Epidermal melanocyte (primary cell): ENCODE measurements at regions not wholly inside any gene's neighbourhood (a gene's known extent, or its start where the extent isn't known, plus 50 kb on each side); places are given as distances from the start of the nearest gene placed in this dataset.

Experiments used
- DNase-seq: peaks from one replicate; pipeline ENCODE4 v3.0.0; 2011; ENCODE audit warnings: low spot score; ENCODE audit not compliant: insufficient read length

DNA sequence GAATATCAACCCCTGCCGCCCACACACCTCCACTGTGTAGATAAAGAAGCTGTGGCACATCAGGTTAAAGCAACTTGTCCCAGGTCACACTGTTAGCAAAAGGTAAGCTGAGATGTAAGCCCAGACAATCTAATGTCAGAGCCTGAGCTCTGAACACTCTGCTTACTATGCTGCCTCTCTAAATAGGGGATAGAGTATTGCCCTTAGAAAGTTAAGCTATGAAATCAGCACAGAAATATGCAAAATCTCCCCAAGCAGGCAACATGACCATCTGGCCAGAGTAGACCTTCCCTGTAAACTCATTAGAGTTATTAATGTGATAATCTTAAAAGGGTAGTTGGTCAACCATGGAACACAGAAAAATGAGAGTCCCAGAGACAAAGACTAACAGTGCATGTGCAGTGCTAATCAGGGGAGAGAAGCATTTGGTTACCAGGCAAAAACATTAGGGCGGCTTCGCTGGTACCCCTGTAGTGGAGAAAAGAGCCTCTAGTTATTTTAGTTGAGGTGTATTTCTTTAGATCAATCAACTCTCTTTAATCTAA is 171.0 kb downstream of the BTG1 start:
- DNase-seq: no peak

DNA sequence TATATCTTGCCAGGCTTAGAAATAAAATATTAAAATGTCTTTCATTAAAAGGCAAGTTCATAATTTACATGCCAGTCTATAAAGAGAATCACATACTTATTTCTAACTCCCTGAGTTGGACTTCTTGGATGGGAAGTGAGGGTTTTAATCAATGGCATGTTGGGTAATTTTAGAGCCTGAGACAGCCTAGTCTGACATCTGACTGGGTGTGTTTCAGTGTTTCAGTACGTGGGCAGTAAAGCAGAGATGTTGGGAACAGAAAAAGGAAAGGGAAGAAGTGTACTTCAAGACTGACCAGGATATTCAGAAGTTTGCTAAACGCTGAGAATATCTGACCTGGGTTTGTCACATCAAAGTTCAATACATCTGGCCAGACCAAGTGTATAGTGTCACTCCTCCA is 171.8 kb downstream of the BTG1 start:
- no peak for DNase-seq

DNA sequence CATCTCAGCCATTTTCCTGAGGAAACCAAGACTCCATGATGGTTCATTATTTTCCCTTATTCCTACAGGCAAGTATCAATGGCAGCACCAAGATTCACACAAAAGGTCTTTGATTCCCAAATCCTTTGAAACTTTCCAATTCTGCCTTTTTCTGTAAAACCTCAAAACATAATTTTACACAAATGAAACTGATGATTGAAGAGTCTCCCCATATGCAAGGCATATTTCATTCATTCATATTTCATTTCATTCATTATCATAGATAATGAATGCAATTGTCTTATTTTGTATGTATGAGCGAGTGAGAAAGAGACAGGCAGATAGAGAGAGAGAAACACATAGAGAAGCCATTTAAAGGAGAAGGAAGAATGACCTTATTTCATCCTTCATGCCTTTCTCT is 172.8 kb downstream of the BTG1 start:
- DNase-seq: peak; percentile 55

DNA sequence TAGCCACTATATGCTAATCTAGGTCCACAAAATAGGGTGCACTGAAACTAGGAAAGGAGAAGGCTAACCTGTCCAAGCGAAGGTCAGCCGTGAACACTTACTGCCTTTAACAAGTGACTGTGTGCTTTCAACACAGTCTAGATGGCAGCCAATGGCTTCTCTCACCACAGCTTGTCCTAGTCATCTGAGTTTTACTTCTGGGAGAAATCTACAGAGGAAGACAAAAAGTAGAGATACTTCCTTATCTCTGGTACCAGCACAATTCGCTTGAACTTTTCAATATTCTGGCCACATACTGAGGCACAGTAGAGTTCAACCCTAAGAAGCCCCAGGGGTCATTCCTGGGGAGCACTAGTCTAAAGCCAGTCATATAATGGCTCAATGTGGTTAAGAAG is 176.9 kb downstream of the BTG1 start:
- DNase-seq: no peak

DNA sequence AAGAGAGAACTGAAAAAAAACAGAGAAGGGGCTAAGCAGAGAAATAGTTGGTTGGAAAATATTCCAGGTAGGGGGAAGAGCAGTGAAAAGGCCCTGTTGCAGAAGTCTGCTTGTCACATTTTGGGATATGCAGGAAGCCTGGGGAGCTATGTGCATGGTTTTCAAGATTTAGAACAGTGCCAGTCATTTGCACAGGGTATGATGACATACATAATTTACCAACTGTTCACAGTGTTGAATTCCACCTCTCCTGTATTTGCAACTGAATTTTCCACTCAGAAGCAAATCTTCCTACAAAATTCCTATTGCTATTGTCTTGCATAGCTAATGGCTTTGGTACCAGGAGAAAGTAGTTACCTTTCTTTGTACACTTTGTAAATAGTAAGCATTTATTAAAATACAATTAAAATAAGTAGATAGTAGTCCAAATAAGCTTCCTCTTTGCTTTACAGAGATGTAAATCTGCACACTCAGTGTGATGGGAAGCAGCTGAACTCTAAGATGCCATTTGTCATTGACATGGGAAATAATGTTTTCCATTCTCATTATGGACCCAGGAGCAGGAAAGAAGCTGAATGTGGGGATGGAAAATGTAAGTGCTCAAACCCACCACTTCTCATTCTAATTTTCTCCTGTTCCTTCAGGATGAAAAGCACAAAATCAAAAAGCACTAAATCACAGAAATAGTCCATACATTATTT is 177.4 kb downstream of the BTG1 start:
- no peak for DNase-seq

DNA sequence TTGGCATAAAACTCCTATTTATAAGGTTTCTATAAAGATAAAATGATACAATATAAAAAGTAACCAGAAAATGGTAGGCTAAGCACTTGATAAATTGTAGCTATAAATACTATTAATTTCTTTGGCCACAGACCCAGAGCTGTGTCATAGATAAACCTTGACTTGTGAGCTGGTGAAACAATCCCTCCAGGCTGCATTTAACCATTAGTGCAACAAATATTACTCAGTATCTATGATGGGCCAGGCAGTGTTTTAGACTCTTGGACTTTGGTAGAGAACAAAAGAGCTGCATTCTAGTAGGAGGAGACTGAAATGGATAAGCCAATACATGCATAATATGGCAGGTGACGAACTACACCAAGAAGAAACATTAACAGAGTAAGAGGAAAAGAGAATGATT is 178.1 kb downstream of the BTG1 start:
- no peak for DNase-seq

DNA sequence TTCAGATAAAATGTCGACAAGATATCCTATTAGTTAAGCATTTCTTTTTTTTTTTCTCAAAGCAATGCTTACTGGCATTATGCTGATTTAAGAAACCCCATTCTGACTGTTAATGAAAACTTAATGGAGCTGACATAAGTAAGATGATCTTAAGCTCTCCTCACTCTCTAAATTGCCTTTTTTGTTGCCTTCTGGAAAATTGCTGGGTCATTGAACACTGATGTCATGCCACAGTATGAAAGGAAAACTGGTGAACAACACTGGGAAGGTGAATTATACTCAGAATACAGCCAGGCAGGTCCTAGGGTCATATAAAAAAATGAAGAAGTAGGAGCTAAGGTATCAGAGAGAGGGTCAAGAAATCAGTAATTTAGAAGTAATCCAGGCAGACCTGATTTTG is 179.9 kb downstream of the BTG1 start:
- no peak for DNase-seq

DNA sequence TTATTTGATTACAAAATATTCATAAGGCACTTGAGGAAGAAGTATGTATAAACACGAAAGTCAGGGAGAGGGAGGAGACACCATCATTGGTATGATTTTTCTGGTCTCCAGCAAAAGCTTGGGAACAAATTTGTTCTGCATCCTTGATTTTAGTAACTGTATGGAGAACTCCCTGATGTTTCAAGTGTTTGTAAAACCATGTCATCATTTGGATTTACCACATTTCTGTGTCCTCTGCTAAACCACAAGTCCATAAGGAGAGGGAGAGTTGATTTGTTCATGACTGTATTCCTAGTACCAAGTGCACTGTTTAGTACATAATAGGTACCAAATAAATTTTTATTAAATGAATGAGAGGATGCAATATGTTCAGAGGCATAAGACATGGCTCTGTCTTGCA is 181.1 kb downstream of the BTG1 start:
- DNase-seq: no peak

DNA sequence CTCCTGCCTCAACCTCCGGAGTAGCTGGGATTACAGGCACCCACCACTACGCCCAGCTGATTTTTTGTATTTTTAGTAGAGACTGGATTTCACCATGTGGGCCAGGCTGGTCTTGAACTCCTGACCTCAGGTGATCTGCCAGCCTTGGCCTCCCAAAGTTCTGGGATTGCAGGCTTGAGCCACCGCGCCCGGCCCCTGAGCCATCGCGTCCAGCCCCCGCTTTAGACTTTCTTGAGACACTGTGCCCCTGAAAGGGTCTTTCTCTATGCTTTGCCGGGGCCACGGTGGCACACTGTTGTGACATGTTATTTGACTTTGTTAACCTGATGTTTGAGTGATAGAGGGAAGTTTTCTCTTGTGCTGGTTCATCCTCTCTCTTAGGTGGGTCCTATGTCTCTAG is 186.4 kb downstream of the BTG1 start:
- no peak for DNase-seq

DNA sequence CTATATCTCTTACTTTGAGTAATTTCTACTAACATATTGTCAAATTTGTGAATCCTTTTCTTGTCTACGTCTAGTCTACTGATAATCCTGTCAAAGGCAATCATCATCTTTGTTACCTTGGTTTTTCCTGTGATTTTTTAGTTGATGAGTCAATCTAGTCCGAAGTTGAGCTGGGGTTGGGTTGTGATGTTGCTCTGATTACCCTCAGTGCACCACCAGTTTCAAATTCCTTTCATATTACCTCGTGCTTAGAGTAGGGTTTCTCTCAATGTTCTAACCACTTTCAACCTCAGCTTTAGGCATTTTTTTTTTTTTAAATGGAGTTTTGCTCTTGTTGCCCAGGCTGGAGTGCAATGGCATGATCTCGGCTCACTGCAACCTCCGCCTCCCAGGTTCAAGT is 186.8 kb downstream of the BTG1 start:
- DNase-seq: no peak

DNA sequence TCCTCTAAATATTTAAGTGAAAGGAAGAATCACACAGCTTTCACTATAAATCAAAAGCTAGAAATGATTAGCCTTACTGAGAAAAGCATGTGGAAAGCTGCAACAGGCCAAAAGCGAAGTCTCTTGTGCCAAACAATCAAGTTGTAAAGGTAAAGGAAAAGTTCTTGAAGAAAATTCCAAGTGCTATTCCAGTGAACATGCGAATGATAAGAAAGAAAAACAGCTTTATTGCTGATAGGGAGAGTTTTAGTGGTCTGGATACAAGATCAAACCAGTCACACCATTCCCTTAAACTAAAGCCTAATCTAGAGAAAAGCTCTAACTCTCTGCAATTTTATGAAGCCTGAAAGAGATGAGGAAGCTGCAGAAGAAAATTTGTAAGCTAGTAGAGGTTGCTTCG is 190.9 kb downstream of the BTG1 start:
- DNase-seq: no peak

DNA sequence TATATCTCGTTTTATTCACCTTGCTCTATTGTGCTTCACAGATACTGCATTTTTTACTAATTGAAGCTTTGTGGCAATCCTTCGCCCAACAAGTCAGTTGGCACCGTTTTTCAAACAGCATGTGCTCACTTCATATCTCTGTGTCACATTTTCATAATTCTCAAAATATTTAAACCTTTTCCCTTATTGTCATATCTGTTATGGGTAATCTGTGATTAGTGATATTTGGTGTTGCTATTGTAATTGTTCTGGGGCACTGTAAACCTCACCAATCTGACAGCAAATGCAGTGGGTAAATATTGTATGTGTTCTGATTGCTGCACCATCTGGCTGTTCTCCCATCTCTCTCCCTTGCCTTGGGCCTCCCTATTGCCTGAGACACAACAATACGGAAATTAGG is 191.3 kb downstream of the BTG1 start:
- DNase-seq: no peak

DNA sequence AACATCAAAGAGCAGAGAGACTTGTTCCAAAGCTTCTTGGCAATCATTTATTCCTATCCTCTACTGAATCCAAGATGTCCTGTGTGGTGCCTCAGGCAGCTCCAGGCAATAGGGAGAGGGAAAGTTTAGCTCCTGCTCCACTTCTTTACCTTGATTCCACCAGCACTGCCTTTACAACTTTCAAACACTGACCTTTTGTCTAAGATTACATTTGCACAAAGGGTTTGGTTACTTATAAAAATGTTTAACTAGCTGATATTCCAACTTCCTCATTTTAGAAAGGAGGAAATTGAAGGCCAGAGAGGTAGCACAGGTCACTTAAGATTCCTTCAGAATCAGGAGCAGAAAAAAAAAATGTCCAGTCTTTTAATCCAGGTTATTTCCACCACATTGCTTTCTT is 192.7 kb downstream of the BTG1 start:
- DNase-seq: no peak

DNA sequence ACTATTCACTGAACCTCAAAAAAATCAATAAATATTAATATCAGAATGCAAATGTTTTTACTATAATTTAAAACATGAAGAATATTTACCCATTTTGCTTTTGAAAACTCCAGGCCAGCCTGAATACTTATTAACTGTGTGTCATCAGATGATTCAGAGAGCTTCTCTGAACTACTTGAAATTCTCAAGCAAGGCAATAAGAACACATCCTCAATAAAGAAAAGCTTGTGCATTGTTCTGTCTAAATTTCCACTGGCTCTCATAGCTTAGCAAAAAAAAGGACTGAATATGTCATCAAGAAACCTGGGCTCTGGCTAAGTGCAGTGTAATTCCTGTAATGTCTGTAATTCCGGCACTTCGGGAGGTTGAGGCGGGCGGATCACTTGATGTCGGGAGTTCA is 194.1 kb downstream of the BTG1 start:
- DNase-seq: no peak

DNA sequence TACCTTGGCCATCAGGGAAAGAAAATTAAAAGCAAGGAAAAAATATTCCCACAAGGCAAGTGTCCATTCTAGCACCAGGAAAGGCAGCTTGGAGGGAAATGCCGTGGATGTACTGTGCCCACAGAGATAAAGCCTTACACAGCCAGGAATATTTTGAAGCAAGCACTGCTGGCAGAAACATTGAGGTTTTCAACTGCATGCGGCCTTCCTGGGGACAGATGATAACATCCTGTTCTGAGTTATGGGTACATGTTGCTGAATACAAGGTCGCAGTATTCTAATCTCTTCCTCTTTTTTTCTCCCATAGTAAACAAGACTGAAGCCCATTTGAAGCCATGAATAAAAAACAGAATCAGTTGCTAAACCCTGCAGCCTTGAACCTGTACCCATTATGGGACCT is 197.1 kb downstream of the BTG1 start:
- DNase-seq: no peak

DNA sequence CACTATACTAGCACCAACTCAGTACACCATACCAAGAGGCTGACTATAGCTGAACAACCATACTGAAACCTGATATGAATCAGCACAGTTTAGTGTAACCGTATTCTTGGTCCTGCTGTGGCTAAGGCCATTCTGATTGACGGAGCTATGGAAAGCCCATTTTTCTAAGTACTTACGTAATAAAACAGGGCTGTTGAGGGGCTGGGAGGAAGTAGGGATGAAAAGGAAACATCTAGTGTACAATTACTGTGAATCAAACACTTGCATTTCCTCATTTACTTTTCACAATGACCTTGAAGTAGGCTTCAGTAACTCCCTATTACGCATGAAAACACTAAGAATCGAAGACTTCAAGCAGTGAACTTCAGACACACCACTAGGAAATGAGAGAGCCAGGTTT is 198.2 kb downstream of the BTG1 start:
- no peak for DNase-seq

DNA sequence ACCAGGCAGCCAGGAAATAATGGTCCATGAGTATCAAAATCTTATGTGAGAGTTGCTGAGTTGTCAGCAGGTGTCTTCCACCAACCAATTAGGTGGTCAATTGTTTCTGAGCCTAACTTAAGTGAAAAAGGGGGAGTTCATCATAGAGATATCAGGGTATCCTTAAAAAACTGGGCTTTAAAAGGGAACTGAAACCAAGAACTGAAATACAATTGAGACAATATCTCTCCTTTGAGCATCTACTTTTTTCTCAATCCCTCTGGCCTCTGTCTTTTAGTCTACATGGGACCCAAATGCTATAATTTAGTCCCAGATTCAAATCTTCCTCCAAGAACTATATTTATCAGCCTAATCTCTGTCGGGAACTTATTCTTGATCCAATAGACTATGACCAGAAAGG is 201.0 kb downstream of the BTG1 start:
- DNase-seq: no peak

DNA sequence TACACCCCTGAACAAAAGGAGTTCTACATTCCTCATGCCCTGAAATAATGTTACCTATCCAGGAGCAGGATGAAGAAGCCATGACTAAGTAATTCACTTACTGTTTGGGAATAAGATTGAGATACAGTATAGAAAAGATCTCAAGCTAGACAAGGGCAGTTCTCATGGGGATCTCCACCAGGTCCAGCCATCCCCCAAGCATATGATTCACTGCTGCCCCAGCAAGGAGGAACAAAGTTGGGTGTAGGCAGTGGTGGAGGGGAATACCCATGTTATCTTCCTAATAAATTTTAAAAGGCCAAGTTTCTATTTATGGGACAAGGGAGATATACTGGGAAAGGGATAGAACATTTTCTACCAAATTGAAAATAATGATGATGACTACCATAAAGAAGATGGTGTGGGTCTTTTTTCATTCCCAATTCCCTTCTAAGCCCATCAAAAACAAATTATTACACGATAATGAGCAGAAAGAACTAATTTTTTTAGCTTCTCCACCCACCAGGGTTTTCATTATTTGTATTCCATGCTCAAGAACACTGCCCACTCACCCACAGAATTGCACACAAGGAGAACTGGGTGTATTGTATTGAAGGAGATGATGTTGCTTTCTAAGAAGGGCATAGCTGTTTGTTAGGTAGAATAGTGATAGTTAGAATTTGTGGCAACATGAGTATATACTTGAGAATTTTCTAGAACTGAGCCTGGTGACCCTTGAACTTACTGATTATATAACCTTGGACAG is 204.6 kb downstream of the BTG1 start:
- no peak for DNase-seq

DNA sequence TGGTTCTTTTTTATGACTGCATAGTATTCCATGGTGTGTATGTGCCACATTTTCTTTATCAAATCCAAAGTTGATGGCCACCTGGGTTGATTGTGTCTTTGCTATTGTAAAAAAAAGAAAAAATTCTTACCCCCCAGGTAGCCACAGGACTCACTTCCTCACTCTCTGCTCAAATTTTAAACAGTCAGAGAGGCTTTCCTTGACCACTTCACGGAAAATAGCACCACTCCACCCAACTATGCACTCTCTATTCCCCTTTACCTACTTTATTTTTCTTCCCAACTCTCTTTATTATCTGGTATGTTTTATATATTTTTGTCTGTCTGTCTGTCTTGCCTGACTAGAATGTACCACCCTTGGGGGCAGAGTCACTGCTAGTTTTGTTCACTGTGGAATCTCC is 205.3 kb downstream of the BTG1 start:
- no peak for DNase-seq

DNA sequence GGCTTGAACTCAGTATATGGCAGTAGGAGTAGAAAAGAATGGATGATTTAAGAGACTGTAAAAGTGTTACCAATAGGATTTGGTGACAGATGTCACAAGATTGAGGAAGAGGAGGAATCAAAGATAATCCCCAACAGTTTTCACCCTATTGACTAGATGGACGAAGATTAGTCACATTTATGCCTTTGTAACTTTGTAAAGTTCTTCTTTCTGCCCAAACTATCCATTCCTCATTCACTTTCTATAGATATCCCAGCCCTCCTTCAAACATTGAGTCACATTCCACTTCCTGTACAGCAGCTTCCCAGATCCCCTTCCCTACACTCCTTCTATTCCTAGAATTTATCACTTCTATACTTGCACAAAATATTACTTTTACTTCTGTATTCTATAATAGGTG is 207.9 kb downstream of the BTG1 start:
- no peak for DNase-seq

DNA sequence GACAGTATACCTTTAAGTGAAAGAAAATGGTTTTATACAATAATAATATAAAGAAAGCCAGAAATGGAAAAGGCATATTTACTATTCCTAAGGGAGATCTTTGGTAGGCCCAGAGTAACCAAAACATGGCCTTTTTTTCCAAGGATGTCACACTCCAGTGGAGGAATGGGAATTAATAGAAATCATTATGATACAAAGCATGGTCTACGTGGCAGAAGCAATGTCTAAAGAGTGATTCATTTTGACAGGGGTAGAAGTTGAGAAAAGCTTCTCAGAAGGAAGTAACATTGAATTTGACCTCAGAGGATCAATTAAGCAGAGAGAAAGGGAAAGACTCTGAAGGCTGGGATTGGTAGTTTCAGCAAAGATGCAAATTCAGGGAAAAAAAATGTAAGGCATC is 208.6 kb downstream of the BTG1 start:
- no peak for DNase-seq

DNA sequence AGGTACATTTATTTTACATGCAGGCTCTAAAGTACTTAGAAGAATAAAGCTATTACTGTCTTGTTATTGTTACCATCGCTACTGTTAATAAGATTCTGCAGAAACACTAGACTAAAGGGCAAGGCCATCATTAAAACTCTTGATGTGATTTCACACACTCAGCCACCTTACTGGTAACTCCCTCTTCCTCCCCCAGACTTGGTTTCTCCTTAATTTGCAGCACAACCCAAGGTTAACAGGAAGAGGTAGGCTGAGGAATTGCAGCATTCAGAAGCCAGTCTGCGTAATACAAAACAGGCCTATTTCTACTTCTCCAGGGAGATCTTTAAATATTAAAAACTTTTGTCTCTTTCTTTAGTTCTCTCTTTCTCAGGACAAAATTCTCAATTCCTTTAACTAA is 210.3 kb downstream of the BTG1 start:
- no peak for DNase-seq

DNA sequence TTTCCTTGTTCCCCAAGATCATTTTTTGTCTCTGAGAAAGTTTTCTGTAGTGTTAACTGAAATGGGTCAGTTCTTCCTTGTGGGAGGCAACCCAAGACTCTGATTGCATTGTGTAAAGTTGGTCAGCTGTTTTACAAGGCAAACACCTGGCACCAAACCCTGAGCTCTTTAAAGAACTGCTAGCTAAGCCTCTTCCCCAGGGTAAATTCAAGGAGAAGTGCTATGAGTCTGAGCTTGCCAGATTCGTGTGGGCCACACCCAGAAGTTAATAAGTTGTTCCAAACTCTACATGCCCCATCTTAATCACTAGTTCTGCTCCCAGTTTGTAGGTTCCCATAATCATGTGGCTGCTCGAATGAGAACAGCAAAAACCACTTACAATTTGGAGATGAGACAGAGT is 214.5 kb downstream of the BTG1 start:
- no peak for DNase-seq
